ENCODE measurements at regions not wholly inside any gene's neighbourhood (a gene's known extent, or its start where the extent isn't known, plus 50 kb on each side); places are given as distances from the start of the nearest gene placed in this dataset.

GRCh38 chr12:126898562-126898961 is 1368.4 kb upstream of the TMEM132C start:
- TF ChIP-seq POLR2A (IDR thresholded peaks at IDR 0.05; ENCODE audit: low read depth, low read length), result no peak
- no peak for TF ChIP-seq CTCF (IDR thresholded peaks at IDR 0.05; ENCODE audit: extremely low read depth in 1 of 2, insufficient read depth in 1 of 2, low read depth in 1 of 2, low read length in 2 of 2)

Measured in endothelial cell of umbilical vein (primary cell).